ENCODE measurements at regions not wholly inside any gene's neighbourhood (a gene's known extent, or its start where the extent isn't known, plus 50 kb on each side); places are given as distances from the start of the nearest gene placed in this dataset.

DNA sequence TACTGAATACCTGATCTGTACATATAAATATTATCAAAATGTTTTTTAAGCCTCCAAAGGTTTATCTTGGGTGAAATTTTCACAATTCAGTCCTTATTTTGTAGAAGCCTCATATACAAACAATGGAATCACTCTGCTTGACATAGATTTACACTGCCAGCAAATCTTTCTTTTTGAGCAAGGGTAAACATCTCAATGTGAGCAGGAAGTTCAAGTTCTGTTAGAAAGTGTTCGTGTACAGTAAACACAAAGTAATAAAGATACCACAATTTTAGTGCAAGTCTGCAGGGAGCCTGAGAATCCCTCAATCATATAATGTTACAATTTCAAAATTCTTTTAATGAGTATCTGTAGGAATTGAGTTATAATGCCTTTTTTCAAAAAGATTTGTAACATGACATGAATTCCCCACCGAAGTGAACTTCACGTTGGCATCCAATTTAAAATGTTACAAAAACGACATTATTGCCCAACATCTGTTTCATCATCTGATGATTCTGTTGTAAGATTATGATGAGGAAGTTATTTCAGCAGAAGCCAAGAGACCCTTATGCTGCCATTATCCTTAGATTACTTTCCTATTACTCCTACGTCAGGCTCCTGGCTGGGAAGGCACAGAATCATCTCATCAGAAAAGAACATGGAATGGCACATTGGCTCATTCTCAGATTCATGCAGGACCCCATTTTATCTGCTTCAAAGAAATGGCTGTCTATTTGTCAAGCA is 283.9 kb upstream of the ACVR2A start:
- DNase-seq (ENCODE audit: low read depth in 4 of 4, low spot score in 2 of 4) = no peak

DNA sequence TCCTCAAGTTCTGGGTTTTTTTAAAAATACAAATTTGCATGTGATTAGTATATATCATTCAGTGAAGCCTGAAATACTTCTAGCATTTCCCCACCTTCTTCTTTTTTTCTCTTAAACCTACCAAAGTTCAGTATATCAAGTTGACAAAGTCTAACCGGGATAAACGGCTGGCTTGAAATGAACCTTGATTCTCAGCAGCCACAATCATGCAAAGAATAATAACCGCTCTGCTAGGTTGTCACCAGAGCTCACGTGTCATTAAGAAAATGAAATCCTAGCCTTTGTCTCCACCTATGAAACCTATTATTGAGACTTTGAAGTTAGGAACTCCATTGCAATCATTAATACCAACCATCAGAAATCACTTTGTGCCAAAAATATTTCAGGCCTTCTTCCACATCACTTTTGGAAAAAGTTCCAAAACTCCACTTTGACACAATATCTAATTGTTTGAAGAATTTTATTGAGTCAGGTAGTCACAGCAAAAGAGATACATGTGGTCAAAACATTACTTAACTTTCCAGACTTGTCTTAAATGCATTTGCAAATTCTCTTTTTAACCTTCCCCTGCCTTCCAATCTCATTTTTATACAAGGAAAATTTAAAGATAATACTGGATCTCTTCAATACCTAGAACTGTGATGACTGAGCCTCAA is 285.6 kb upstream of the ACVR2A start:
- DNase-seq (ENCODE audit: low read depth in 4 of 4, low spot score in 2 of 4) = no peak

DNA sequence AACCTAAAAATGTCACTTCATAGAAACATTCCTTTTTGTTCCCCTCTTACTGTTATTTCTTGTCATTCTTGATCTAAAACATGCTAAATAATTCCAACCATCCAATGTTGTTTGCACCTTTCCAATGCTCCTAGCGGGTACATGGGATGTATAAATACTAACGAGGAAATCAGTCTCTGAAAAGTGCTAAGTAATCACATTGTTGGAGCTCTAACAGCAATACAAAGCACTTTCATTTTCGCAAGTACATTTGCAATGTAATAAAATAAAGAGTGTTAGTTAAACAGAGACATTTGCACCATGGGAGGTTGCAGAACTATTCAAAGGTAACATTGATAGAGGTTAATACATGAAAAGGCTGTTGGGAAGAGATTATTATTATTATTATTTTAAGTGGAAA is 286.2 kb upstream of the ACVR2A start:
- no peak for DNase-seq (ENCODE audit: low read depth in 4 of 4, low spot score in 2 of 4)

DNA sequence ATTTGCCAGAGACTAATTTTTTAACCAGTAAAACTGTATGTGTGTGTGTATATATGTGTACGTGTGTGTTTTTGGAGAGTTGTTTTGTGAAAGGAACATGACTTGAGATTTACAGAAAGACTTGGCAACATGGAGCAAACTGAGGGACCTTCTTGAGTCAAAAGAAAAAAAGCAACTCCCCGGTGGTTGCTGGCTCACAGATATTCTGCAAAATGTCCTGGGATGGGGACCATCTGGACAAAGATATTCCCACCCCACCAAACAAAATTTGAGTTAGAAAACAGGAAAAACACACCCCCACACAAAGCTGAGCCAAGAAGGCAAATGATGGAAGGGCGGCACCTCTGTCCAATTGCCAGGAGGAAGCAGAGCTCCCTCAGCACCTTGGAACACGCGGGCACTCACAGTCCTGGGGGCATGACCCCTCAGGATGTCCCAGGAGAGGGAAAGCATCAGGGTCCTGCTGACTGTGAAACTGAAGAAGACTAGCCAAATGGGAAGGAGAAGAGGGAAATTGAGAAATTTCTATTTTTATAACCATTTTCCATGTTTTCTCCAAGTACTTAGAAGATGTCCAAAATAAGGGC is 290.2 kb upstream of the ACVR2A start:
- DNase-seq (ENCODE audit: low read depth in 4 of 4, low spot score in 2 of 4) = no peak

DNA sequence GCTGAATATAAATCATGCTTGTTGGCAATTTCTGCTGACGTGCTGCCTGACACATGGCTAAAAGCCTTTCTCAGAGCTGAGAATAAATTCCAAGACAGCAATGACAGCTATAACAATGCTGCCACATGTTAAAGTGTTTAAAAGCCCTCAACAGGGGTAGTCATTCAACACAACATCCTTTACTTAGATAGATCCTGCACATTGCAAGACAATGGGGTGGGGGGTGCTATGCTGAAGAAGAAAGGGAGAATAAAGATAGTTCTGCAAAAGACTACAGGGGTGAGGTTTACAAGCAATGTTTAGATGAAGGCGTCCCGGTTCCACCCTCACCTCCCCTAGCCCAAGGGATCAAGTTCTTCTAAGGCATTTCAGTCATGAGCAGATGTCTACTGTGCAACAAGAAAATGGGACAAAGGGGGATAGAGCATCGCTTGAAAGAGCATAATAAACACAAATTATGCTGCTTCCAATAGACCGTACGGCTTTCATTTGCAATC is 291.0 kb upstream of the ACVR2A start:
- DNase-seq (ENCODE audit: low read depth in 4 of 4, low spot score in 2 of 4) = no peak

GRCh38 chr2:147550995-147551731 is 293.7 kb upstream of the ACVR2A start:
- no peak for DNase-seq (ENCODE audit: low read depth in 4 of 4, low spot score in 2 of 4)

DNA sequence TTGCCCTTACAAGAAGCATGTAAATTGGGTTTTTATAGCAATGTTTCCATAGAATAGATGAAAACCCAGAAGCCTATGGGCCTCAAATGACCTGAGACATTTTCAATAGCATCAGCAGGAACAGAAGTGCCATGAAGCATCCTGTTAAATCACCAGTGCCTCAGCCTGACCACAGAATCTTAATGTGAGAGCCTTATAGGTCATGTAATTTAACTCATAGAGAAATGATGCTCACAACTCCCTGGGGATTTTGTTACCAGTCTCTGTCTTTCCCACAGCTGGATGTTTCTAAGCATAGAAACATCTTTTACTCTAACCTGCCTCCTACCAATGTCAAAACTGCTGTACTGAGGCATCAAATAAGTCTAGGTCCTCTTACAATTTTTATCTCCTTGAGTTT is 295.8 kb upstream of the ACVR2A start:
- no peak for DNase-seq (ENCODE audit: low read depth in 4 of 4, low spot score in 2 of 4)

GRCh38 chr2:147548451-147548850 is 296.4 kb upstream of the ACVR2A start:
- no peak for DNase-seq (ENCODE audit: low read depth in 4 of 4, low spot score in 2 of 4)

DNA sequence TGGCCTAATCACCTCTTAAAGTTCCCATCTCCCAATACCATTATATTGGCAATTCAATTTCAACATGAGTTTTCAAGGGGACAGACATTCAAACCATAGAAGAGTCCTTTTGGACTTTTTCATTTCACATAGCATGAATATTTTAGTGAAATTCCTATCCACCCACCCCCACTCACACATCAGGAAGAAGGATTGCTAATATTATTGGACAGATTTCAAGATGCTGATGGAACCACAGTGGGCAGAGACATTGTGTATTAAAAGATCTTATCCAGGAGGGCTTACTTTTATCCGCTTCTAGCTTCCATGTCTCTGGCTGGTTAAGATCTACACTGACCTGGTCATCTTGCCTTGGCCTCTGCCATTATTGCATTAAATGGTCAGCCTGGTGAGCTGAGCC is 297.4 kb upstream of the ACVR2A start:
- DNase-seq (ENCODE audit: low read depth in 4 of 4, low spot score in 2 of 4) = no peak

DNA sequence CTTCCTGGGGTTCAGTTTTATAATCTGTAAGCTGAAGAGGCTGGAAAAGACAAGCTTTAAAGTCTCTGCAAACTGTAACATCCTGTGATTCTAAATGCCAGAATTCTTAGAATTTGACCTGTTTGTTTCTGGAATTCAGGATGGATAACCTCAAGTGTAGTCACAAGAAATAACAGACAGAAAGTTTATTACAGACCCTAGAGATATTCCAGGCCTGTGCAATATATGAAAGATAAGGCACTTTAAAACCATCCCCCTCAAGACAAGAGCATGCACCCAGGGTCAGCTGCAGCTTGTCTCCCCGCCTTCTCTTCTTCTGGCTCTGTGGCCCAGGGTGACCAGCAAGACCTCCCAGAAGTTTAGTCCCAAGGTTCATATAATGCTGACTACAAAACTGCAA is 298.7 kb upstream of the ACVR2A start:
- no peak for DNase-seq (ENCODE audit: low read depth in 4 of 4, low spot score in 2 of 4)

DNA sequence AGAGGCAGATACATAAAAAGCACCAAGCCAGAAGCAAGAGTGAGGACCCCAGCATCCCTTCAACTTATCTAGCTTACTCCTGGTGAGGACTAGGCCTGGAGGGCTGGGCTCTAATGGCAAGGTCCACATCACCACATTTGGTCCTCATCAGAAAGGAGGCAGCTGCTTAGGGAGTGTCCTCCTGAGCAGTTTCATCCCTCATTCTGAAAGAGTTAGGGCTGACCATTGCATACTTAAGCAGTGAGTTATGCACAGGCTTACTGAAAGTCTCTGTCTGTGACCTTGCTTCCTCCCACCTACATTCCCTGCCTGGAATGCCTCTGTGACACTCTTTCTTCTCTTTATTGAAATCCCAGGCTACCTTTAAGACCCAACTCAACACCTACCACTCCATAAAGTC is 301.8 kb upstream of the ACVR2A start:
- no peak for DNase-seq (ENCODE audit: low read depth in 4 of 4, low spot score in 2 of 4)

GRCh38 chr2:147542351-147542750 is 302.5 kb upstream of the ACVR2A start:
- DNase-seq (ENCODE audit: low read depth in 4 of 4, low spot score in 2 of 4) = no peak

DNA sequence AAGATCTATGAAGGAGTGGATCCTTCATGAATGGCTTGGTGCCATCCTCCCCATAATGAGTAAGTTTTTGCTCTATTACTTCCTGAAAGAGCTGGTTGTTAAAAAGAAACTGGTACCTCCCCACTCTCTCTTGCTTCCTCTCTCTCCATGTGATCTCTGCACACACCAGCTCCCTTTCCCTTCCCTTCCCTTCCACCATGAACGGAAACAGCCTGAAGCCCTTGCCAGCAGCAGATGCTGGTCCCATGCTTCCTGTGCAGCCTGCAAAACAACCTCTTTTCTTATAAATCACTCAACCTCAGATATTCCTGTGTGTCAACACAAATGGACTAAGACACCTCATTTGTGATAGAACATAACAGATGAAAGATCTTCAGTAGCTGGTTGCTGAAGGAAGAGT is 303.5 kb upstream of the ACVR2A start:
- no peak for DNase-seq (ENCODE audit: low read depth in 4 of 4, low spot score in 2 of 4)

DNA sequence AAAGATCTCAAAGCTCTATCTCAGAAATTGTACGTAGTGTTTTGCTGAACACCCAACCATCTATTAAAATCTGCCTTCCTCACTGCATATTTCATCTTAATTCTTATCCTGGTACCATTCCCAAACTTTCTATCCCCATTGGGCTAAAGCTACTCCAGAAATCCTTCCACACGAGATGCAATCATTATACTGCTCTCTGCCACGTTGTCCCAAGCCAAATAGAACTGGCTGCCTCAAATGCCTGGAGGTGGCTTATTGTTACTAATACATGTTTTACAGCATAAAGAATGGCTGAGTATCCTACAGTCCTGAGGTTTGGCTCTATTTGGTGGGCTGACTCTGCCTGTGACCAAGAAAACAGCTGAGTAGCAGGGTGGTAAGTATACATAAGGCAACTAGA is 306.0 kb upstream of the ACVR2A start:
- DNase-seq (ENCODE audit: low read depth in 4 of 4, low spot score in 2 of 4) = no peak

DNA sequence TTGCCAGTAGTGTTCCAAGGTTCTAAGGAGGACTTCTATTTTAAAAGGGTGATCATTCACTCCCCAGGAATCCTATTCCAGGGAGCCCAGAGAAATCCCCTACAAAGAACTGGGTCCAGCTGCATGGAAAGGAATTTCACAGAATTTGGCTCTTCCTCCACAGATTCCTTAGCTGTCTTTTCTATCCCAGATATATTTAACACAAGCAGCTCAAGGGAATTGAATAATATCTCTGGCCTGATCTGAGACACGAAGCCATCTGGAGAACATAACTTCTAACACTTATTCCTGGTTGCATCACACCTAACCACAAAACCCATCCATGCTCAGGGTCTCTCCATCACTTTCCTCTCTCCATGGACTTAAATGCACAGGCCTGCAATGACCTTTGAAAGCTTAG is 306.7 kb upstream of the ACVR2A start:
- DNase-seq (ENCODE audit: low read depth in 4 of 4, low spot score in 2 of 4) = no peak

DNA sequence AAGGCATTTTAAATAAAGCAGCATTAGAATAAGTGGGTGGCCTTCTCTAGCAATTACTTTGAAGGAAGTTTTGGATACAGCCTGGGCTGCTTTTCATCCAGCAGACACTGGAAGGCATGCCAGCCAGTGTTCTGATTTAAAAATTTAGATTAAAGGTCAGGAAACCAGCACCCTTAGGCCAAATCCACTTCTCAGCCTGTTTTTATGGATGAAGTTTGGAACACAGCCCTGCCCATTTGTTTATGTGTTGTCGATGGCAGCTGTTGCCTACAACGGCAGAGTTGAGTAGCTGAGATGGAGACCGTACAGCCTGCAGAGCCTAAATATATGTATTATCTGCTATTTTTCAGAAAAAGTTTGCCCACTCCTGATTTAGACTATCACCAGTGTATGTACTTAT is 313.6 kb upstream of the ACVR2A start:
- DNase-seq (ENCODE audit: low read depth in 4 of 4, low spot score in 2 of 4) = no peak

DNA sequence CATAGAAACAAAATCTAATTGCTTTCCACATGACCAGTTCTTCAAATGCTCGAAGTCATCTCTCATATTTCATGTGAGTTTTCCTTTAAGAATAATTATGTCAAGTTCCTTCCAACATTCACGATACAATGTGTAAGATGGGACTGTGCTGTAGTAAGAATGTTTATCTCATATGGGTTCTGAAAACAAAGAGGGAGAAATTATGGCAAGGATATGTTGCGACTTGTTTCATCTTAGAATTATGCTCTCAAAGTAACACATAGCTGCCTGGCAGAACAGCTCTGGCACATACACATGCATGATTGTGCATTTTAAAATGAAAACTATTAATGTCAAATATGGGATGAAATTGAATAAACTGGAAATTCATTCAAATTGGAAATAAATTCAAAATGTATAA is 314.8 kb upstream of the ACVR2A start:
- DNase-seq (ENCODE audit: low read depth in 4 of 4, low spot score in 2 of 4) = no peak

DNA sequence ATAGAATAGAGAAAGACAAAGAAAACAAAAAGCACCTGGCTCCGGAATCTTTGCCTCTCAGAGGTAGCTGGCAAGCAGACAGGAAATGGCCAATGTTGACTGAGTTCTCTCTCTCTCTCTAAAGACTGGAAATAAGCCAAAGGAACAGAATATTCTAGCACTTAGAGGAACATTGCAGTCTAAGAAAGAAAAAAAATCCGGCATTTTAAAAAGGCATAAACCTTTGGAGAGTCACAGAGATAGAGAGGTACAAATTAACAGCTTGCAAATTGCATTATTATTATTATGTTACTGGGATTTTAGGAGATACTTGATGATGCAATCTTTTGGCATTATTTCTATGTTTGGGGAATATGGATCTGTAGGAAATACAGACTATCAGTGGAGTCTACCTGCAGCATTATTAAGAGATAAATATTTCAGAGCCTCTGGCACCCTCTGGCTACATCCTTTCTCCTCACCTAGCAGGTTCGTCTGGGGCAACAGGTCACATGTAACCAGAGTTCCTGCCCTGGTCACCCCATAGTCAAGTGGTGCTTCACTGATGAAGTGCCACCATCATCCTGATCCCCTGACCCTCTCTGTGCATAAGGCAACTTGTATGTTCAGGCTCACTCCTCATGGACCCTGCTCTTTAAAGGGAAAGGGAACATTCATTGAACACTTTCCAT is 318.9 kb upstream of the ACVR2A start:
- DNase-seq (ENCODE audit: low read depth in 4 of 4, low spot score in 2 of 4) = no peak

DNA sequence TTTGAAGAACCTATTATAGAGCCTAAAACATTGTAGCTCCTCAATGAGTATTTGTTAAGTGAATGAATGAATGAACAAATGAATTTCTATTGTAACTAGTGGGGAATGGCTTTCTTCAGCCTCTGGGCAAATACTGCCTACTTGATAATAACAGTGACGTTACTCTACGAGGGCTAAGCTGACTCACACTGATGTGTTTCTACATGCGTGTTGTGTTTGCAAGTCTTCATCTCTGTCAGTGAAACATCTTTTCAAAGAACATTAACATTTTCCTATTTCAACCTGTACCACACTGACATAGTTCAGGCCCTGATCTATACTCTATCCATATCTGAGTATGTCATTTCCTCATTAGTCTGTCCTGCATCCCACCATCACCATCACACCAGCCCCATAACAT is 319.9 kb upstream of the ACVR2A start:
- DNase-seq (ENCODE audit: low read depth in 4 of 4, low spot score in 2 of 4) = no peak

- DNase-seq (ENCODE audit: low read depth in 4 of 4, low spot score in 2 of 4) = no peak
Observed at GRCh38 chr2:147523415-147523814, 321.4 kb upstream of the ACVR2A start.

DNA sequence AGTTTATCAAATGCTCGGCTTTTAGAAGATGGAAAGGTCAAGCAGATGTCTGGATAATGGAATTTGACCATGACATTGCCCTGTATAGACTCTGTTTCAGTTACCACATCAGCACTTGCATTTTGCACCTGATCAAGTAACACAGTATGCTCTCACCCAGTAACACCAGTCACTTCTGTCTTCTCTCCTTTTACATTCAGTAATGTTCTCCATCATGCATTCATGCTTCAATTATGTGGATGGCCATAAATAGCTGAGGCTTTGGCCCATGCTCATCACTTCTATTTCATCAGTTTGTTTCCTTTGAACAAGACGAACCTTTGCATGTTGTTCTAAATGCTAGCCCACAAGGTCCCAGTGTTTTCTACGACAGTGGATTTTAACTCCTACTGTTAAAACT is 322.9 kb upstream of the ACVR2A start:
- DNase-seq (ENCODE audit: low read depth in 4 of 4, low spot score in 2 of 4) = no peak

Data from left renal cortex interstitium (tissue), 4 donors.